Ovary (tissue), 3 donors: ENCODE measurements at regions not wholly inside any gene's neighbourhood (a gene's known extent, or its start where the extent isn't known, plus 50 kb on each side); places are given as distances from the start of the nearest gene placed in this dataset.

Experiments
- CTCF ChIP-seq, 3 donors: fragments of 450-650 bp in 2 of 3; fragments of 200-600 bp in 1 of 3; IDR thresholded peaks; one replicate each; pipeline versions ENCODE4 v1.5.1 to v1.8.0; 2016 to 2022; ENCODE audit warnings: antibody characterized with exemption in 3 of 3, mild to moderate bottlenecking in 1 of 3
- EP300 ChIP-seq: sonication (generic); formaldehyde crosslinking; IDR thresholded peaks from one replicate; pipeline ENCODE4 v1.6.1; 2017; ENCODE audit warnings: antibody characterized with exemption
- donor health status: DM: no; HTN: no; CAD: no.

- TF ChIP-seq CTCF (IDR thresholded peaks at IDR 0.05) = no peak
- no peak for TF ChIP-seq EP300
These were observed 451.0 kb upstream of the ZFP42 start for GRCh38 chr4:187544461-187545053.
